ENCODE measurements at regions not wholly inside any gene's neighbourhood (a gene's known extent, or its start where the extent isn't known, plus 50 kb on each side); places are given as distances from the start of the nearest gene placed in this dataset.
"Not testable (repeated sequence)": the region's sequence is repeated elsewhere in the genome, so short reads cannot be mapped to it uniquely, and the experiment has no call there.

GRCh38 chr4:138113819-138114400 lies 128.2 kb downstream of the SLC7A11 start:
- DNase-seq, result no peak

- not testable (repeated sequence) for DNase-seq
These were observed 129.3 kb downstream of the SLC7A11 start for GRCh38 chr4:138112890-138113289.

DNA sequence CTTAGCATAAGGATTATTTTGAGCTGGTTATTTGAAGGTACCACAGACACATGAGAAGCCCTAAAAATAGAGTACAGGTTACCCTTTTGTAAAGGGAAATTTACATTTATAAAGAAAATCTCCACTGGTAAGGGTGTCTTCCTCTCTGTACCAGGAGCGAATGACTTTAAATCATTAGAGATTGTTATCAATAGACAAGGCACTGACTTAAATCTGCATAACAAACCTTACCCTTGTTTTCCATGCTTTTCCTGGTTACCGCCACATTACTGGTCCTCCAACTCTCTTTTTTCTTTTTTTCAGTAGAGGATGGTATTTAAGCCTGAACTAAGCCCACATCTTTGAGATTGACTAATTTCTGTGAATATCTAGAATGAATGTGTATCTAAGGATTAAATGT lies 129.8 kb downstream of the SLC7A11 start:
- no peak for DNase-seq

DNA sequence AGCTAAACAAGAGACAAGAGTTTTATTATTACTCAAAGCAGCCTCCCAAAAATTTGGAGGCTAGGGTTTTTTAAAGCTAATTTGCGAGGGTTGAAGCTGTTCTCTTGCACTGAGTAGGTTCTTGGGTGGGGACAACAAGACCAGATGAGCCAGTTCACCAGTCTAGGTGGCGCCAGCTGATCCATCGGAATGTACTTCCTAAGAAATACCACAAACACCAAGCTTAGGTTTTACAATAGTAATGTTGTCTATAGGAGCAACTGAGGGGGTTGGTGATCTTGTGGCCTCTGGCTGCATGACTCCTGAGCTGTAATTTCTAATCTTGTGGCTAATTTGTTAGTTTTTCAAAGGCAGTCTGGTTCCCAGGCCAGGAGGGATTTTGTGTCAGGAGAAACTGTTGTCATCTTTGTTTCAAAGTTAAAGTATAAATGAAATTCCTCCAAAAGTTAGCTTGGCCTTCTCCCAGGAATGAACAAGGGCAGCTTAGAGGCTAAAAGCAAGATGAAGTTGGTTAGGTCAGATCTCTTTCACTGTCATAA lies 130.6 kb downstream of the SLC7A11 start:
- no peak for DNase-seq

- DNase-seq, result no peak
These were observed 131.3 kb downstream of the SLC7A11 start for GRCh38 chr4:138110815-138111214.

DNA sequence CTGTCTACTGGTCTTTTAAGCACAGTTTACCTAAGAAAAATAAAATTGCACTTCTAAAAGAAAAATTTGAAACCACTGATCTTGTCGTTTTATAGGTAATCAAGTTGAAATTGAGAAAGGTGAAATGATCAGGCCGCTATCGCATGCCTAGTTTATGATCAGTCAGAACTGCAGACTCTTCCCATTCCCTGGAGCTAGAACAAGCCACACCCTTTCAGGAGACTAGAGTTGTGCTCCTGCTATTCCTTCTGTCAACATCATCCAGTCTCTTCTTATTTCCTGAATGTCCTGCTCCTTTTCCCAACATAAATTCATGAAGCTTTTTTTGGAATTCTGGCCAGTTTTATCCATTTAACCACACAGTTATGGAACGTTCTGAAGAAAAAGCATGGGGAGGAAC lies 135.1 kb downstream of the SLC7A11 start:
- DNase-seq, result no peak

- no peak for DNase-seq
These were observed 136.8 kb downstream of the SLC7A11 start for GRCh38 chr4:138105331-138105730.

DNA sequence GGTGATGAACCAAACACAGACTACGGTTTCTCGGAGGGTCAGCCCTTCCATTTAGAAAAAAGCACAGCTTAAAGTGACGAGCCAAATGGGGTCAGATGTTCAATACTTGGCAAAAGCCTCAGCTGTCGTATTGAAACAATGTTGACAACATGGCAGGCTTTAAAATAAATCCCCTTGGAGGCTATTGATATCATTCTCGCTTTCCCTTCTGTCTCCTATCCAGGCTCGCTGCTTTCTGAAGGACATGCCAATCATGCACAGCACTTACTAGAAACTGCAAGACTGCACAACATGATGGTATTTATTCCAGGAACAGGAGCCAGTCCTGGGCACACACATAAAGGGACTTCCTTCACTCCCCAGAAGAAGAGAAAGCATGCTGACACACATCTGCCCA lies 137.9 kb downstream of the SLC7A11 start:
- no peak for DNase-seq

GRCh38 chr4:138103597-138104283 lies 138.4 kb downstream of the SLC7A11 start:
- no peak for DNase-seq

DNA sequence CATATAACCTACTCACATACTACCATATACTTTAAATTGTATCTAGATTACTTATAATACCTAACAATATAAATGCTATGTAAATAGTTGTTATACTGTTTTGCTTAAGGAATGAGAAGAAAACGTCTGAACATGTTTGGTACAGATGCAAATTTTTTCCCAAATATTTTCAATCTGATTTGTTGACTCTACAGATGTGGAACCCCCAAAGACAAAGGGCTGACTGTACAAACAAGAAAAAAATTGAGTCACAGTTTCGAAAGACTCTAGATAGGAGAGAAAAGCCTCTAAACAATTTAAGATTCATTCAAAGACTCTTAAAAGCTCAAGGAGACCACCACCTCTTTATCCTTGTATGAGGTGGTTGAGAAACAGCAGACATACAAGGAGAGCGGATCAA lies 142.8 kb downstream of the SLC7A11 start:
- no peak for DNase-seq

- DNase-seq, result no peak
These were observed 144.1 kb downstream of the SLC7A11 start for GRCh38 chr4:138097912-138098600.

- DNase-seq, result no peak
These were observed 145.6 kb downstream of the SLC7A11 start for GRCh38 chr4:138096384-138097062.

DNA sequence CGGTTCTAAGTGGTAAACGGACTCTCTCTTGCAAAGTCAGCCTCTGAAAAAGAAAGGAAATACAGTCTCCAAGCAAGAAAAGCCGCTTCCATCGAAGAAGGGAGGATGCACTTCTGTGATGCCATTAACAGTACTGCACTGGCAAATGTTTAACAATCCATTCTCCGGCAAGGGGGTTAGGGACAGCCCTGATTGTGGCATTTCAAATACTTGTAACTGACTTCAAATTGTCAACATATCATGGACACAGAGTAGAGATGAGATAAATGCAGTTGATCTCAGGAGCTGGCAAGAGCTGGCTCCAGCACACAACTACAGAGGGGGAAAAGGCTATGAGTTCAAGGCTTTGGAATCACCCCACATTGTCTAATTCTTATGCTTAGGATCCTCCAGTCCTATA lies 146.8 kb downstream of the SLC7A11 start:
- no peak for DNase-seq

GRCh38 chr4:138092060-138092459 lies 150.1 kb downstream of the SLC7A11 start:
- no peak for DNase-seq

DNA sequence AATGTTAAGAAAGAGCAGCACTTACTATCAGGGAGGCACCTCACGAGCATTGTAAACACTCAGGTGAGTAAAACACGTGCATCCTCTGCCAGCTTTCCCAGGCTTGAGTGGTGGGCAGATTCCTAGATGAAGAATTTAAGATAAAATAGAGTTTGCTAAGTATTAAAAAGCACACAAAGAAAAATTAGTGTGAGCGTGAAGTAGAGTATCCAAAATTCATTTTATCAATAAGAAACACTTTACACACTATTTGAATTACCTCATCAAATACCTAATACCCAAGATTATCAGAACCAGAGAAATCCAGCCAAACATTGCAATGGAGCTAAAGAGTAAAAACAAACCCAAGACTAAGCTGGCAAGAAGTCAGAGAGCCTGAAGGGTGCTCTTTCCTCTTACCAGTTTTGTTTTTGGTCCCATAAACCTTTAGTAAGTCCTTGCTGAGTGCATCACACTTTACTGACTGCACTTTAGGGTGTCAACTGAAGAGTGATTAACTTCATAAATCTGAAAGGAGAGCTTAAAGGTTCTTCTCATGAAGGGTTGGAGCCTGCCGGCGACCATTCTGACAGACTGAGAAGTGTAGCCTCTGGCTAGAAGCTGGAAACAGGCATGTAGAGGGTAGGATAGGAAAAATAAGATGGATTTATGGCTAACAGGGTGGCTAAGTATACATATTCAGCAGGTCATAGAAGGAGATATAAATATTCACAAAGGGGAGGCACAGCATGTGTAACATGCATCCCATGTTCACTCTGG lies 151.1 kb downstream of the SLC7A11 start:
- no peak for DNase-seq

GRCh38 chr4:138090150-138090917 lies 151.8 kb downstream of the SLC7A11 start:
- no peak for DNase-seq

- no peak for DNase-seq
These were observed 153.5 kb downstream of the SLC7A11 start for GRCh38 chr4:138088449-138089208.

GRCh38 chr4:138087066-138087719 lies 155.0 kb downstream of the SLC7A11 start:
- DNase-seq, result no peak

GRCh38 chr4:138086611-138087041 lies 155.5 kb downstream of the SLC7A11 start:
- DNase-seq, result no peak

DNA sequence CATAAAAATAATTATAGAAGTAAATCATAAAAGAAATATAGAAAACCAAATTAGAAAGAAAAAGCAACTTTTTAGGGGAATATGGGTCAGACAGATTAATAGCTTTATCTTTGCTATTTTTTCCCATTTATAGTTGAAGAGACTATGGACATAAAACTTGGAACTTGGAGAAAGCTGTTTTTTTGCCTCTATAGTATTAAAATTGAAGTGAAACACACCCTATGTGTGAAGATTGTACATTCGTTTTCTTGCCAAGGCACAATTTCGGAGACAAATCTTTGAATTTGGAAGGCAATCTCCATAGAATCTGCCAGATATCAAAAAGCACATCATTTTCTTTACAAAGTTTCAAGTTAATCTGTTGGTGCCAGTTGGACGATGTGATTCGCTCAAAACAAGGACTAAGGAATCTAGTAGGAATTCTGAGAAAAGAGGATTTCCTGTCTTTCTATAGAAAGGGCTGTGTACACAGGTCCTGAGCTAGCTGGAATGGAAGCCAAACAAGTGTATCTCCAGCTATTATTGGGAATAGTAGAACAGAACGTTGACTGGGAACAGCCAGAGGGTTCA lies 156.3 kb downstream of the SLC7A11 start:
- no peak for DNase-seq

All from GOT3 (cell line).